CD4-positive, alpha-beta T cell treated with Interleukin-6 at 100 ng/mL for 8 hours (primary cell): ENCODE measurements at regions not wholly inside any gene's neighbourhood (a gene's known extent, or its start where the extent isn't known, plus 50 kb on each side); places are given as distances from the start of the nearest gene placed in this dataset.

Experiments used
- DNase-seq: peaks from one replicate; pipeline ENCODE4 v3.0.0-alpha.2; 2020; ENCODE audit warnings: mixed read lengths, low spot score

DNA sequence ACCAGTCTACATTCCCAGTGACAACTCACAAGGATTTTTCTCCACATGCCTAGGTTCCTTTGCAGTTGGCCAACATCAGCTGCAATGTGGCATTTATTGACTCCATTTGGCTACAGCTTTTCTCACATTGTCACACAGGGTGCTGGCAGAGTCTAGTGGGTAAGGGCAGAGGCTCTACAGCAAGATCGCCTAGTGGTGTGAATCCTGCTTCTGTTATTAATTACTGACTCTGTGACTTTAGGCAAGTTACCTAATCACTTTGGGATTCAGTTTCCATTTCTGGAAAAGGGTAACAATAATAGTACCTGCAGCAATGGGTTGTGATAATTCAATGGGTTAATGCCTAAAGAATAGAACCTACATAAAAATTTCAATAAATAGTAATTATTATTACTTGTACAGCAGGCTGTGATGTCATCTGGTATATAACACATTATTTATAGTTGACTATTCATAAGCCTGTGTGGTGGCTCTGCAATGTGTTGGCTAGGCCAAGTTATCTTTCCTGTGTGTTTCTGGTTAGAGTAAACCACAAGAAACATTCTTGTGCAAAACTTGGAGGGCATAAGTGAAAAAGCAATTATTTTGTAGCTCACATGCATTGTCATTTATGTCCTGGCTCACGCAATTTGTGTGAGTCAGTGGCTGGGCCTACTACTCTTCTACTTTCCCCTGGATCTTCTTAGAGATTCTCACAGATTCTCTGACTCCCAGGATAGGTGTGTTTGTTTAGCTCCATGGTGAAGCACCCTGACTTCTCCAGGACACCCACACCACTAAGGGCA lies 59.5 kb downstream of the PTGS2 start:
- no peak for DNase-seq

GRCh38 chr1:186618401-186619170 lies 61.6 kb downstream of the PTGS2 start:
- peak; percentile 44 for DNase-seq

DNA sequence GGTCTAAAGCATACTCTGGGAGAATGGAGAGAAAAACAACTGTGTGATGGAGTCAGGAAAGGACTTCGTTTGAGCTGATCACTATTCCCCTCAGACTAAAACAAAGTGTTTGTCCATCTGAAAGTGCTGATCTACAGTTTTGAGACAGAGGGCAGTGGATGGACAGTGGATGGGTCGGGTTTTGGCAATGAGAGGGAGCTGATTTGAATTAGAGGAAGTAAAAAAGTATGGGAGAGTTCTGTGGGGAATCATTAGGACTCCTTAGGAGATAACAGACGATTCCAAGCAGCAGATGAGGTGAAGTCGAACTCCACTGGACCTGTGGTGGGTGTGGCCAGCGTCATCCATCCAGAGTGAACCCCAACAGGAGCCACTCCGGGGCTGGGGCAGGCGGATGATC lies 62.3 kb downstream of the PTGS2 start:
- no peak for DNase-seq

GRCh38 chr1:186616511-186616910 lies 63.7 kb downstream of the PTGS2 start:
- DNase-seq = no peak

- DNase-seq = no peak
Measured at GRCh38 chr1:186615332-186615731, 64.9 kb downstream of the PTGS2 start.

GRCh38 chr1:186611156-186611555 lies 69.1 kb downstream of the PTGS2 start:
- no peak for DNase-seq

GRCh38 chr1:186609183-186609582 lies 71.0 kb downstream of the PTGS2 start:
- no peak for DNase-seq

GRCh38 chr1:186605762-186606350 lies 74.4 kb downstream of the PTGS2 start:
- peak; percentile 2 for DNase-seq

- no peak for DNase-seq
Measured at GRCh38 chr1:186595969-186596368, 84.3 kb downstream of the PTGS2 start.

- no peak for DNase-seq
Measured at GRCh38 chr1:186578325-186579016, 101.8 kb downstream of the PTGS2 start.

DNA sequence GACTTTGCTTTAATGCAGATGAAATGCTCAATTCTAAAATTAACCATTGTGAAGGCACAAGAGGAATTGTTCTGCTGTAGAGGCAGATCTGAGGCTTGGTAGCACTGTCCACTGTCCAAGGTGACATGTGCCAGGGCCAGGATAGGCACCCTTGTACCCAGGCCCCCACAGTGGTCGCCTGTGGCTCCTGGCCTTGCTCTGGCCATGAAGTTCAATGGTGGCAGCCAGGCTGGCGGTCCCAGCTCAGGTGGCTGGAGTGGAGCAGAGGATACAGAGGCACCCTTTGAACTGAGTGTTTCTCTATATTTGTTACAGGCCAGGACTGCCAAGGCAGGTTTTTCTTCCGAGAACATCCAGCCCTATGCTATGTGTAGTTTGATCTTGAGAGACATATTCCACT lies 102.6 kb downstream of the PTGS2 start:
- DNase-seq = no peak

DNA sequence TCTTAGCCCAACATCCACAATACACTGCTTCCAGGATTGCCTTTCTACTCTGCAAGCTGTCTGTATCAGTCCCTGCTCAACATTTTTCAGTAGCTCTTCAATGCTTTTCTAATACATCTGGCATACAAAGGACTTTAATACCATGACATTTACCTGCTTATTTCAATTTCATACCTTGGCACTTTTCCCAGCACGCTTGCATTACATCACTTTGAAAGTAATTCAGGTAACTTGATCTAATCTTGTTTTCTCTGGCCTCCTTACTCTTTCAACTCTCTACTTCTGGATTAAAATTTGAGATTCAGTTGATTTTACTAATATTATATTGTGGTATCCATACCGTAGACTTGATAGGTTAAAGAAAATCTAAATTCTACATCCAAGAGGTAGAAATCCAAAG lies 103.0 kb downstream of the PTGS2 start:
- no peak for DNase-seq

DNA sequence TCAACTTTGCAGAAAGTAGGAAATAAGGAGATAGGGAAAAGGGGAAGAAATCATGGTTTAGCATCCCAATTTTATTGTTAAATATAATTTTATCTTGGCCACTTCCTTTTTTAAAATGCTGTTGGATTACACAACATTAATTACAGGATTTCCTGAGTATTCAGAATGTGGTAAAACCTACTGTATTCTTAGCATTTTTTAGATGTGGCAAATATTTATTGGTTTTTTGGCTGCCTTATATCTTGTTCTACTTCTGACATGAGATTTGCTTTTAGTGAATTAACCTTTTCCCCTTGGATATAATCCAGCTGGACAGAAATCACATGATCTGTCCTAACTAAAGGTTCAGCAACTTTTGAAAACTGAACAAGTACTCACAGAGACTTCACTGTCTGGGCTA lies 104.9 kb downstream of the PTGS2 start:
- no peak for DNase-seq

DNA sequence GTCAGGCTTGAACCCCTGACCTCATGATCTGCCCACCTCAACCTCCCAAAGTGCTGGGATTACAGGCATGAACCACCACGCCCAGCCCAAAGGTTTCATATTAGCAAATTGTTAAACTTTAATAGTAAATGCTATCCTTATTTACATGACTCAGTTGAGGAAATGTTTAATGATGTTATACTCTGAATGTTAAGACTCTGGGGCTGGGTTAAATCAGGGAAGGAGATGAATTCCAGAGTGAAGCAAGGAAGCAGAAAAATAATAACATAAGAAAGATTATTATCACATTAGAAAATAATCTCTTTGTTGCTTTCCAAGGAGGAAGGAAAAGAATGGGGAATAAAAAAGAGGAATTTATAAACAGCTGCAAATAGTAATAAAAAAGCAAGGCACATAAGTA lies 105.3 kb downstream of the PTGS2 start:
- no peak for DNase-seq

- no peak for DNase-seq
Measured at GRCh38 chr1:186572509-186572908, 107.7 kb downstream of the PTGS2 start.

GRCh38 chr1:186571771-186572170 lies 108.5 kb downstream of the PTGS2 start:
- DNase-seq = no peak

DNA sequence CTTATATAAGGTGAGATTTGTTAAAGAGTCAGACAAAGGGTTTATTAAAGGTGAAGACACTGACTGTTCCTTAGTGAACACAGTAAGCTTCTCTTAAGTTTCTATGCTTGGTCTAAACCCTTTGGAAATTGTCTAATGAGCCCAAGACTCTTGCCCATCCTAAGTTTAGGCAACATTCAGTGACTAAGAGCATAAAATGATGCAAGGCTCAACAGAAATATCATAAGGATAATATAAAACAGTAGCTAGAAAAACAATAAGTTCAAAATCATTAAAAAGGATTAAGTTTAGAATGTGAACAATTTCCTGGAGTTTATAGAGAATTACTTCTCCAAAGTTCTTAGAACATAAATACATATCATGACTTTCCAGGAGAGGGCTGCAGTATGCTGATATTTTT lies 108.9 kb upstream of the PDC start:
- no peak for DNase-seq

GRCh38 chr1:186568221-186568620 lies 107.3 kb upstream of the PDC start:
- DNase-seq = no peak

GRCh38 chr1:186566140-186566855 lies 105.4 kb upstream of the PDC start:
- no peak for DNase-seq

DNA sequence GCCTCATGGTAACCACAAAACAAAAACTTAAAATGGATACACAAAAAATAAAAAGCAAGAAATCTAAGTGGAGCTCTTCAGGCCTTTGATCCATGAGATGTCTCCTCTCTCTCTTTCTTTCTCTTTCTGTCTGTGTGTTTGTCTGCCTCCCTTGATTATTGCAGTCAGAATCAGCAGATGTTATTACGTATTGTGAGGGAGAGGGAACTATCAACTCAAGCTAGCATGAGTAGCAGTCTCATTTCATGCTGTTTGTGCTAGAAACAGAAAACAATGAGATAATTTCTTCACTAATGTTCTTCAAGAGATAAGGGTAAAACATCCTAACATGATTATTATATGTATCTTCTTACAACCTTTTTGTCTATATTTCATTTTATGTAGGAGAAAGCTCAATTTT lies 103.7 kb upstream of the PDC start:
- DNase-seq = no peak

- no peak for DNase-seq
Measured at GRCh38 chr1:186559601-186560116, 98.7 kb upstream of the PDC start.
